Neural progenitor cell (in vitro differentiated cells): ENCODE measurements at regions not wholly inside any gene's neighbourhood (a gene's known extent, or its start where the extent isn't known, plus 50 kb on each side); places are given as distances from the start of the nearest gene placed in this dataset.

Experiments used
- DNase-seq: peaks from one replicate; pipeline ENCODE4 v3.0.0-alpha.2; 2016; ENCODE audit warnings: low spot score
- H2AFZ ChIP-seq: fragments of 200-600 bp; sonication (generic); replicated peaks from 2 replicates; pipeline ENCODE4 v1.6.1; 2016; ENCODE audit warnings: antibody characterized with exemption
- H3F3A ChIP-seq: fragments of 200-600 bp; sonication (generic); 2 replicates; pipeline ENCODE4 v1.6.1; 2016; ENCODE audit warnings: antibody characterized with exemption, low read depth
- H3K27ac ChIP-seq: fragments of 200-600 bp; sonication (generic); 2 replicates; pipeline ENCODE4 v1.5.1; 2016; ENCODE audit warnings: mild to moderate bottlenecking
- H3K27me3 ChIP-seq: fragments of 200-600 bp; sonication (generic); 2 replicates; pipeline ENCODE4 v1.6.1; 2016; ENCODE audit warnings: mild to moderate bottlenecking, moderate library complexity
- H3K36me3 ChIP-seq: fragments of 200-600 bp; sonication (generic); 2 replicates; pipeline ENCODE4 v1.5.1; 2016
- H3K4me1 ChIP-seq: fragments of 200-600 bp; sonication (generic); 2 replicates; pipeline ENCODE4 v1.6.1; 2016; ENCODE audit warnings: mixed run types
- H3K4me2 ChIP-seq: fragments of 200-600 bp; sonication (generic); 2 replicates; pipeline ENCODE4 v1.6.1; 2016
- H3K4me3 ChIP-seq: fragments of 200-600 bp; sonication (generic); 2 replicates; pipeline ENCODE4 v1.5.1; 2016
- H3K79me2 ChIP-seq: fragments of 200-600 bp; sonication (generic); 2 replicates; pipeline ENCODE4 v1.6.1; 2016; ENCODE audit warnings: low read depth
- H3K9ac ChIP-seq: fragments of 200-600 bp; sonication (generic); 2 replicates; pipeline ENCODE4 v1.6.1; 2016
- H3K9me3 ChIP-seq: fragments of 200-600 bp; sonication (generic); 2 replicates; pipeline ENCODE4 v1.5.1; 2016; ENCODE audit warnings: low read depth
- H4K20me1 ChIP-seq: fragments of 200-600 bp; sonication (generic); 2 replicates; pipeline ENCODE4 v1.6.1; 2016; ENCODE audit warnings: low read depth
- H3K27ac Mint-ChIP-seq: 3 replicates; pipeline ENCODE4 v1.8.0; 2021; ENCODE audit warnings: mixed read lengths
- H3K27me3 Mint-ChIP-seq: 2 replicates; pipeline ENCODE4 v1.8.0; 2022; ENCODE audit warnings: low read depth, mild to moderate bottlenecking, inconsistent platforms, moderate library complexity, mixed read lengths; ENCODE audit not compliant: insufficient read depth
- H3K36me3 Mint-ChIP-seq: 3 replicates; pipeline ENCODE4 v1.8.0; 2021; ENCODE audit warnings: mixed read lengths
- H3K4me1 Mint-ChIP-seq: 3 replicates; pipeline ENCODE4 v1.8.0; 2021; ENCODE audit warnings: mixed read lengths
- H3K4me3 Mint-ChIP-seq: 3 replicates; pipeline ENCODE4 v1.8.0; 2021; ENCODE audit warnings: mild to moderate bottlenecking, moderate library complexity, mixed read lengths
- H3K9me3 Mint-ChIP-seq: 3 replicates; pipeline ENCODE4 v1.8.0; 2020; ENCODE audit warnings: mixed read lengths
- EZH2 ChIP-seq: fragments of 200-600 bp; sonication (generic); IDR thresholded peaks from 2 replicates; pipeline ENCODE4 v1.6.1; 2017; ENCODE audit warnings: antibody characterized with exemption, mild to moderate bottlenecking, moderate library complexity
- EZH2phosphoT487 ChIP-seq: fragments of 200-600 bp; sonication (generic); IDR thresholded peaks from 2 replicates; pipeline ENCODE4 v1.6.1; 2017; ENCODE audit warnings: antibody characterized with exemption
- TF ChIP-seq, protein P1 (sequence below): fragments of 200-600 bp; sonication (generic); IDR thresholded peaks from 2 replicates; pipeline ENCODE4 v1.5.1; 2017; ENCODE audit warnings: antibody characterized with exemption, mild to moderate bottlenecking

DNA sequence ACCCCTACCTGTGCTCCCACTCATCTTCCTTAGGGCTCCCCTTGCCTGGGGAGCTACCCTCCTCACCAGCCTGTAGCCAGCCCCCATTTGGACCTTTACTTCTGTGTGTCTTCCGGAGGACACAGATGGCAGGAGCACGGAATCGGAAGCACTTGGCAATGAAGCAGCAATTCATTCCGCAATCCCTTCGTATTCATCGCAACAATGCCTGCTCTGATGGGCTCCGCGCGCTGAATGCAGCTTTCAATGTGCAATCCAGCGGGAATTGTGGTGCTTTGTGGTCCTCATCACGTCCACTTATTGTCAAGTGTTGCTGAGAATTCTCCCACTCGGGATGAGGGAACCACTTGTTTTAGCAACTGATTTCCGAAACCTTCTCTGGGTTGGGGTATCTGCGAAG, 336.0 kb downstream of the DHX35 start:
- H3K9me3 Mint-ChIP-seq, result no peaks in the 10 kb centered on the region
- no peak overlapping the region for H3K27ac ChIP-seq
- no peak overlapping the region for H3K4me2 ChIP-seq
- no peaks in the 10 kb centered on the region for H3K9me3 ChIP-seq
- H4K20me1 ChIP-seq, result no peaks in the 10 kb centered on the region
- no peaks in the 10 kb centered on the region for H3K27me3 ChIP-seq
- H3F3A ChIP-seq, result no peaks in the 10 kb centered on the region
- H3K36me3 Mint-ChIP-seq, result no peaks in the 10 kb centered on the region
- no peak overlapping the region for H3K9ac ChIP-seq
- H3K27me3 Mint-ChIP-seq, result peaks cover 3% of the 10 kb centered on the region
- H3K4me3 Mint-ChIP-seq, result no peak overlapping the region
- H3K36me3 ChIP-seq, result no peaks in the 10 kb centered on the region
- peaks cover 2% of the 10 kb centered on the region for H3K4me1 Mint-ChIP-seq
- no peak for TF ChIP-seq EZH2phosphoT487
- TF ChIP-seq, protein P1, sequence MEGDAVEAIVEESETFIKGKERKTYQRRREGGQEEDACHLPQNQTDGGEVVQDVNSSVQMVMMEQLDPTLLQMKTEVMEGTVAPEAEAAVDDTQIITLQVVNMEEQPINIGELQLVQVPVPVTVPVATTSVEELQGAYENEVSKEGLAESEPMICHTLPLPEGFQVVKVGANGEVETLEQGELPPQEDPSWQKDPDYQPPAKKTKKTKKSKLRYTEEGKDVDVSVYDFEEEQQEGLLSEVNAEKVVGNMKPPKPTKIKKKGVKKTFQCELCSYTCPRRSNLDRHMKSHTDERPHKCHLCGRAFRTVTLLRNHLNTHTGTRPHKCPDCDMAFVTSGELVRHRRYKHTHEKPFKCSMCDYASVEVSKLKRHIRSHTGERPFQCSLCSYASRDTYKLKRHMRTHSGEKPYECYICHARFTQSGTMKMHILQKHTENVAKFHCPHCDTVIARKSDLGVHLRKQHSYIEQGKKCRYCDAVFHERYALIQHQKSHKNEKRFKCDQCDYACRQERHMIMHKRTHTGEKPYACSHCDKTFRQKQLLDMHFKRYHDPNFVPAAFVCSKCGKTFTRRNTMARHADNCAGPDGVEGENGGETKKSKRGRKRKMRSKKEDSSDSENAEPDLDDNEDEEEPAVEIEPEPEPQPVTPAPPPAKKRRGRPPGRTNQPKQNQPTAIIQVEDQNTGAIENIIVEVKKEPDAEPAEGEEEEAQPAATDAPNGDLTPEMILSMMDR, result no peak
- TF ChIP-seq EZH2, result no peak
- no peak for DNase-seq
- H3K4me1 ChIP-seq, result no peaks in the 10 kb centered on the region
- H2AFZ ChIP-seq, result no peak overlapping the region
- H3K27ac Mint-ChIP-seq, result peak overlapping the region; percentile 75
- H3K4me3 ChIP-seq, result no peak overlapping the region
- H3K79me2 ChIP-seq, result no peaks in the 10 kb centered on the region

DNA sequence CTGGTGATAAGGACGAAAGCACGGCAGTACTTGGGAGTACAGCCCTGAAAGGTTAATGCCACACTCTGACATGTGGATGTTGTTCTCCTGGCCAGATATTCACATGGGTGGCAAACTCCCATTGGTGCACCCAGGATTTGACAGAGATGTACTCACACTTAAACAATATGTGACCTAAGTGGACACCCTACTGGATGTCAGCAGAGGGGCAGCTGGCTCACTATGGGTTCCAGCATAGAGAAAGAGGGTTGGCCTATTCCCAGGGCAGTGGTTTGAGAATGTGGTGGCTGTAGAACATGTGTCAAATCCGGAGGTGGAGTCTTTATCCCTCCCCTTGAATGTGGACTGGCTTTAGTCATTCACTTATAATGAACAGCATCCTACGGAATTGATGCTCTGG, 333.2 kb downstream of the DHX35 start:
- Mint-ChIP-seq H3K4me1 (peaks cover 4% of the 10 kb centered on the region), H3K27me3 (peaks cover 5% of the 10 kb centered on the region), H3K27ac (no peak overlapping the region), H3K36me3 (no peaks in the 10 kb centered on the region), H3K4me3 (no peak overlapping the region), H3K9me3 (no peaks in the 10 kb centered on the region)
- Histone ChIP-seq H3K4me1 (no peaks in the 10 kb centered on the region), H3K9ac (no peak overlapping the region), H3K4me3 (no peak overlapping the region), H3K4me2 (no peak overlapping the region), H3F3A (no peaks in the 10 kb centered on the region), H3K27me3 (no peaks in the 10 kb centered on the region), H3K36me3 (no peaks in the 10 kb centered on the region), H3K27ac (no peak overlapping the region), H2AFZ (no peak overlapping the region), H4K20me1 (no peaks in the 10 kb centered on the region), H3K9me3 (no peaks in the 10 kb centered on the region), H3K79me2 (no peaks in the 10 kb centered on the region)
- no peak for DNase-seq
- TF ChIP-seq EZH2 (no peak), EZH2phosphoT487 (no peak)
- TF ChIP-seq, protein P1, result no peak

DNA sequence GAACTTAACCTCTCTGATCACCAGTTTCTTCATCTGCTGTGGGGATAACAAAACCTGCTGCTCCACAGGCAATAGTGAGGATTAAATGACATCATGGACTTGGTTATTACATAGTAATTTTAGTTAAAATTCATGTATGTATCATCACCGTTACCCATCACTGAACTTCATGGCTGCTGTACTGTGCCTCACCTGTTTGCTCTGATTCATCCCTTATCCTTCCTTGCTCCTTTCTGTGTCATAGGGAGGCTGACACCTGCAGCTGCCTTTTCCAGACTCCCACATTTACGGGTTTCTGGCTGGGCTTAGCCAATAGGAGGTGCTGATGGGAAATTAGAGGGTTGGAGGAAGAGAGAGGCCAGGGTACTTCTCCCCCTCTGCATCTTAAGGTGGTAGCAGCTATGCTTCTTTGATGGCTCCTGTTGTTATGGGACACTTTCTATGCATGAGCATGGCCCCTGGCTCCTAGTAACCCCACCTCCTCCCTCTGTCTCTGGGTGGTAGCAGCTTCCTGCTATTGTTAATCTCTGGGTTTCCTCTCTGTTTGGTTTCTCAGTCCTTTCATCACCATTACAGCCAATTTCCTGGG, 332.1 kb downstream of the DHX35 start:
- H3K4me1 Mint-ChIP-seq, result peaks cover 3% of the 10 kb centered on the region
- TF ChIP-seq, protein P1, result no peak
- TF ChIP-seq EZH2phosphoT487, result no peak
- no peak for TF ChIP-seq EZH2
- H3K9me3 ChIP-seq, result no peaks in the 10 kb centered on the region

More for the DNA sequence above, 332.1 kb downstream of the DHX35 start:
- Histone ChIP-seq H3K4me3 (no peak overlapping the region), H3K4me2 (no peak overlapping the region), H3K27me3 (no peaks in the 10 kb centered on the region), H3K79me2 (no peaks in the 10 kb centered on the region), H3K27ac (no peak overlapping the region), H3F3A (no peaks in the 10 kb centered on the region), H3K9ac (no peak overlapping the region), H3K4me1 (no peaks in the 10 kb centered on the region), H2AFZ (no peak overlapping the region), H4K20me1 (no peaks in the 10 kb centered on the region), H3K36me3 (no peaks in the 10 kb centered on the region)
- no peak for DNase-seq
- no peaks in the 10 kb centered on the region for H3K36me3 Mint-ChIP-seq
- no peaks in the 10 kb centered on the region for H3K9me3 Mint-ChIP-seq
- H3K4me3 Mint-ChIP-seq, result no peak overlapping the region
- no peak overlapping the region for H3K27ac Mint-ChIP-seq
- peaks cover 5% of the 10 kb centered on the region for H3K27me3 Mint-ChIP-seq
